ENCODE measurements at regions not wholly inside any gene's neighbourhood (a gene's known extent, or its start where the extent isn't known, plus 50 kb on each side); places are given as distances from the start of the nearest gene placed in this dataset.

DNA sequence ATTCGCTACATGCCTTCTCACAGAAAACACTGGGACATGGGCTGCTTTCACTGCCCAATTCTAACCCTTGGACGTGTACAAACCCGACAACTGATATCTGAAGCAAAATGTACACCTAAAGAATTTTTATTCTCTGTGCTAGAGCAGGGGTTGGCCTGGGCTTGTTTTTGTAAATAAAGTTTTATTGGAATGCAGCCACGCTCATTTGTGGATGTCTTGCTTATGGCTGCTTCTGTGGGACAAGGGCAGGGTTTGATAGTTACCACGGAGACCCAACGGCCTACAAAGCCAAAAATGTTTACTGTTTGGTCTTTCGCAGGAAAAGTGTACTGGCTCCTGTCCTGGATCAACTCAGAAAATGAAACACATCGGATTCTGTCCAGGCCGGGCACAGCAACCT lies 58.1 kb upstream of the APCDD1L start:
- TF ChIP-seq, protein P1, sequence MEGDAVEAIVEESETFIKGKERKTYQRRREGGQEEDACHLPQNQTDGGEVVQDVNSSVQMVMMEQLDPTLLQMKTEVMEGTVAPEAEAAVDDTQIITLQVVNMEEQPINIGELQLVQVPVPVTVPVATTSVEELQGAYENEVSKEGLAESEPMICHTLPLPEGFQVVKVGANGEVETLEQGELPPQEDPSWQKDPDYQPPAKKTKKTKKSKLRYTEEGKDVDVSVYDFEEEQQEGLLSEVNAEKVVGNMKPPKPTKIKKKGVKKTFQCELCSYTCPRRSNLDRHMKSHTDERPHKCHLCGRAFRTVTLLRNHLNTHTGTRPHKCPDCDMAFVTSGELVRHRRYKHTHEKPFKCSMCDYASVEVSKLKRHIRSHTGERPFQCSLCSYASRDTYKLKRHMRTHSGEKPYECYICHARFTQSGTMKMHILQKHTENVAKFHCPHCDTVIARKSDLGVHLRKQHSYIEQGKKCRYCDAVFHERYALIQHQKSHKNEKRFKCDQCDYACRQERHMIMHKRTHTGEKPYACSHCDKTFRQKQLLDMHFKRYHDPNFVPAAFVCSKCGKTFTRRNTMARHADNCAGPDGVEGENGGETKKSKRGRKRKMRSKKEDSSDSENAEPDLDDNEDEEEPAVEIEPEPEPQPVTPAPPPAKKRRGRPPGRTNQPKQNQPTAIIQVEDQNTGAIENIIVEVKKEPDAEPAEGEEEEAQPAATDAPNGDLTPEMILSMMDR (IDR thresholded peaks at IDR 0.05), result no peak
- TF ChIP-seq POLR2A (IDR thresholded peaks at IDR 0.05), result no peak
- TF ChIP-seq POLR2AphosphoS5 (IDR thresholded peaks at IDR 0.05), result no peak
- no peak for TF ChIP-seq EP300 (IDR thresholded peaks at IDR 0.05)
